ENCODE measurements at regions not wholly inside any gene's neighbourhood (a gene's known extent, or its start where the extent isn't known, plus 50 kb on each side); places are given as distances from the start of the nearest gene placed in this dataset.
"Not testable (repeated sequence)": the region's sequence is repeated elsewhere in the genome, so short reads cannot be mapped to it uniquely, and the experiment has no call there.

DNA sequence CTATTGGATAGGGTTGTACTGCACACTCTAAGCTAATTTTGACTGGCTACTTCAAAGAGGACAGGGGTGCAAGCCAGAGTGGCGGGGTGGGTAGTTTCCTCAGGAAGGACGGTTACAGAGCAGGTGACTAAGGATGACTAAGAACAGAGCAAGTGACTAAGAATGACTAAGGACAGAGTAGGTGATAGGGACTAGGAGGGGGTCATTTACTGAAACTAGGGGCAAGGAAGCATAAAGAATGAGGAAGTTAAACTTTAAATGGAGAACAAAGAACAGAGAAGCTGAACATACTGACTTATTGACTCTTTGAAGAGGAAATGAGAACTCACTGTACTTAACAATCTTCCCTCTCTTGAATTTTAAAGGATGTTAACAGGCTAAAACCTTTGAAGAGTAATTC lies 414.4 kb downstream of the FOXD4L5 start:
- TF ChIP-seq, protein P1, sequence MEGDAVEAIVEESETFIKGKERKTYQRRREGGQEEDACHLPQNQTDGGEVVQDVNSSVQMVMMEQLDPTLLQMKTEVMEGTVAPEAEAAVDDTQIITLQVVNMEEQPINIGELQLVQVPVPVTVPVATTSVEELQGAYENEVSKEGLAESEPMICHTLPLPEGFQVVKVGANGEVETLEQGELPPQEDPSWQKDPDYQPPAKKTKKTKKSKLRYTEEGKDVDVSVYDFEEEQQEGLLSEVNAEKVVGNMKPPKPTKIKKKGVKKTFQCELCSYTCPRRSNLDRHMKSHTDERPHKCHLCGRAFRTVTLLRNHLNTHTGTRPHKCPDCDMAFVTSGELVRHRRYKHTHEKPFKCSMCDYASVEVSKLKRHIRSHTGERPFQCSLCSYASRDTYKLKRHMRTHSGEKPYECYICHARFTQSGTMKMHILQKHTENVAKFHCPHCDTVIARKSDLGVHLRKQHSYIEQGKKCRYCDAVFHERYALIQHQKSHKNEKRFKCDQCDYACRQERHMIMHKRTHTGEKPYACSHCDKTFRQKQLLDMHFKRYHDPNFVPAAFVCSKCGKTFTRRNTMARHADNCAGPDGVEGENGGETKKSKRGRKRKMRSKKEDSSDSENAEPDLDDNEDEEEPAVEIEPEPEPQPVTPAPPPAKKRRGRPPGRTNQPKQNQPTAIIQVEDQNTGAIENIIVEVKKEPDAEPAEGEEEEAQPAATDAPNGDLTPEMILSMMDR (IDR thresholded peaks at IDR 0.05; ENCODE audit: low read depth, low read length, poor library complexity, severe bottlenecking) = not testable (repeated sequence)
- TF ChIP-seq EZH2phosphoT487 (IDR thresholded peaks at IDR 0.05; ENCODE audit: borderline replicate concordance, low read length) = not testable (repeated sequence)
